ENCODE measurements at regions not wholly inside any gene's neighbourhood (a gene's known extent, or its start where the extent isn't known, plus 50 kb on each side); places are given as distances from the start of the nearest gene placed in this dataset.

DNA sequence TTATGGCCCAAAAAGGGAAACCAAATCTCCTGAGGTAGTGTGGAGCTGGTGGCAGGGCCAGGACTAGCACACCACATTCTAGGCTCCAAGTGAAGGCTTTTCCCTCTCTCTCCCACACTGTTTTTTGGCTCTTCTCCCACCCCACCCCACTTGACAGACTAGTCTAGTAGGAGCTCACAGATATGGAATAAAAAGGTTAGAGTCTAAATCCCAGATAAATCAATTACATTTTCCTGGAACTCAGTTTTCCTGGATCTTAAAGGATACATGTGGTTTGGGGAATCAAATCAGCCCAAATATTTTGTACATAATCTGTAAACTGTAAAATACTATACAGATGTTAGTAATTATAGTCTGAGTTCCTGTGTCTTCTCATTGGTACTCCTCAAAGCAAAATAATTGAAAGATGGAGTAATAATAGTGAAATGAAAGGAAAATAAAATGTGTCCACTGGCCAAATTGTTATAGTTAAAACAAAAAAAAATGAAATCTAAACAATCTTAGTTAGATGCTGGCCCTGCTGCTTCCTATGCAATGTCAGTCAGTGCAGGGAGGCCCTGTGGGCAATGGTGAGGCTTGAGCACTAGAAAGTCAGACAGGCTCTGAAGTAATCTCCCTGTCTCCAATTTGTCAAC lies 370.4 kb upstream of the CPEB2 start:
- H3K27me3 ChIP-seq = no peaks in the 10 kb centered on the region
- in situ Hi-C loops (cut with MboI; ENCODE audit: low sequenced_read_pairs in 4 of 4) (no loop called here), intact Hi-C loops (cut with DNase I; ENCODE audit: low total_unique reads) (no loop called here)
- TF ChIP-seq POLR2A (IDR thresholded peaks at IDR 0.05) (no peak), CTCF (IDR thresholded peaks at IDR 0.05 in 4 of 5, conservative IDR thresholded peaks at IDR 0.05 in 1 of 5) (no peak)
- H3K4me3 ChIP-seq = no peak overlapping the region
- ATAC-seq (no peak), DNase-seq (no peak)
- no peaks in the 10 kb centered on the region for H3K4me1 ChIP-seq
- no peaks in the 10 kb centered on the region for H3K36me3 ChIP-seq
- no peak overlapping the region for H3K27ac ChIP-seq
- H3K9me3 ChIP-seq = no peaks in the 10 kb centered on the region

DNA sequence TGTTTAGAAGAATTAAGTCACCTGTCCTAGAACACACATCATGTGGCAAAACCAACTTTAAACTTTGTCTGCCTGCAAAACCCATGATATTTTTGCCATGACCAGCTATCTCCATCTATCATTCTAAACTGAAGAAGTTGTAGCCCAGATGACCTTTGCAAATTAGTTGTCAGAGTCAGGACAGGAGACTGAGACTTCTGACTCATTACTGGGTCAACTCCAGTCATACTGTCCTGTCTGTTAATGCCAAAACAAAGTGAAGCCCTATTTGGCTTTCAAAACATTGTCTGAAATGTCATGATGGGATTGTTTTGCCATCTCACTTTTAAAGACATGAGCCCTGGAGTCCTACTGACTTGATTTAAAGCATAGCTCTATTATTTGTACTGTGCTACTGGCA lies 365.7 kb upstream of the CPEB2 start:
- Histone ChIP-seq H3K27ac (no peak overlapping the region), H3K27me3 (no peaks in the 10 kb centered on the region), H3K4me3 (no peak overlapping the region), H3K4me1 (no peaks in the 10 kb centered on the region), H3K9me3 (no peaks in the 10 kb centered on the region), H3K36me3 (no peaks in the 10 kb centered on the region)
- no peak for DNase-seq
- intact Hi-C loops (cut with DNase I; ENCODE audit: low total_unique reads) (no loop called here), in situ Hi-C loops (cut with MboI; ENCODE audit: low sequenced_read_pairs in 4 of 4) (no loop called here)
- ATAC-seq = no peak
- TF ChIP-seq CTCF (IDR thresholded peaks at IDR 0.05 in 4 of 5, conservative IDR thresholded peaks at IDR 0.05 in 1 of 5) (no peak), POLR2A (IDR thresholded peaks at IDR 0.05) (no peak)

DNA sequence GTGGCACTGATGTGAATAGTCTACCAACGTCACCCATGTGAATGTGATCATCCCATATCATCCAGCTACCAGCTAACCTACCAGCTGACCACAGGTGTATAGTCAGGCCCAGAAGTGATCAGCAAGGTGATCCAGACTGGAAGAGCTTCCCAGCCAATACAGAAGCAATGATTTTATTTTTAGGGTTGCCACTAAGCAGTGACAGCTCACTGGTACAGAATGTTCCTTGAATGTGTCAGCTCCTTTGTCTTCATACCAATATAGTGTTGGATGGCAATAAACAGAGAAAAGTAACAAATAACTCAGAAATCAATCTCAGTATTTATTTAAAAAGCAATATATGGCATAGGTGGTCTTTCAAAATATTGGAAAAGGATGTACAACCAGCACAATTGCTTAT lies 361.8 kb upstream of the CPEB2 start:
- DNase-seq = no peak
- Histone ChIP-seq H3K4me1 (no peaks in the 10 kb centered on the region), H3K4me3 (no peak overlapping the region), H3K9me3 (no peaks in the 10 kb centered on the region), H3K36me3 (no peaks in the 10 kb centered on the region), H3K27me3 (no peaks in the 10 kb centered on the region), H3K27ac (no peak overlapping the region)
- in situ Hi-C loops (cut with MboI; ENCODE audit: low sequenced_read_pairs in 4 of 4) = no loop called here
- intact Hi-C loops (cut with DNase I; ENCODE audit: low total_unique reads) = no loop called here
- TF ChIP-seq CTCF (IDR thresholded peaks at IDR 0.05 in 4 of 5, conservative IDR thresholded peaks at IDR 0.05 in 1 of 5) (no peak), POLR2A (IDR thresholded peaks at IDR 0.05) (no peak)
- ATAC-seq = no peak

- no peak for ATAC-seq
- TF ChIP-seq CTCF (IDR thresholded peaks at IDR 0.05 in 4 of 5, conservative IDR thresholded peaks at IDR 0.05 in 1 of 5) (no peak), POLR2A (IDR thresholded peaks at IDR 0.05) (no peak)
- Histone ChIP-seq H3K4me1 (no peaks in the 10 kb centered on the region), H3K4me3 (no peak overlapping the region), H3K27ac (no peak overlapping the region), H3K27me3 (no peaks in the 10 kb centered on the region), H3K36me3 (no peaks in the 10 kb centered on the region), H3K9me3 (no peaks in the 10 kb centered on the region)
- intact Hi-C loops (cut with DNase I; ENCODE audit: low total_unique reads) = no loop called here
- no peak for DNase-seq
- in situ Hi-C loops (cut with MboI; ENCODE audit: low sequenced_read_pairs in 4 of 4) = no loop called here
Observed at GRCh38 chr4:14641871-14642270, 360.4 kb upstream of the CPEB2 start.

All from gastrocnemius medialis (tissue), 4 donors.